GM12892 (cell line): ENCODE measurements at regions not wholly inside any gene's neighbourhood (a gene's known extent, or its start where the extent isn't known, plus 50 kb on each side); places are given as distances from the start of the nearest gene placed in this dataset.

Experiments used
- POLR2A ChIP-seq: IDR thresholded peaks from 2 replicates; pipeline ENCODE4 v1.6.1; 2011; ENCODE audit warnings: low read depth, low read length, control low read depth
- POLR2AphosphoS5 ChIP-seq: IDR thresholded peaks from 2 replicates; pipeline ENCODE4 v1.6.1; 2011; ENCODE audit warnings: low read depth, low read length, control low read depth

GRCh38 chr9:106130374-106130773, 436.0 kb downstream of the TMEM38B start:
- TF ChIP-seq POLR2A (no peak), POLR2AphosphoS5 (no peak)
